ENCODE measurements at regions not wholly inside any gene's neighbourhood (a gene's known extent, or its start where the extent isn't known, plus 50 kb on each side); places are given as distances from the start of the nearest gene placed in this dataset.

- Histone ChIP-seq H3K4me1 (no peaks in the 10 kb centered on the region), H3K9me3 (no peaks in the 10 kb centered on the region), H3K27me3 (no peaks in the 10 kb centered on the region), H3K36me3 (no peaks in the 10 kb centered on the region), H3K4me3 (no peak overlapping the region), H3K27ac (no peak overlapping the region)
- no peak for DNase-seq
- TF ChIP-seq POLR2AphosphoS5 (IDR thresholded peaks at IDR 0.05) = no peak
- TF ChIP-seq CTCF (IDR thresholded peaks at IDR 0.05) = no peak
- no peak for TF ChIP-seq POLR2A (IDR thresholded peaks at IDR 0.05)
- TF ChIP-seq EP300 (IDR thresholded peaks at IDR 0.05) = no peak
- WGBS, 5 donors = 49 to 77% (median 72%) methylated on average over 4 of the region's 4 CpGs
- intact Hi-C loops (cut with DNase I; ENCODE audit: low total_unique reads) = no loop called here
Observed at GRCh38 chr6:22670605-22671004, 101.2 kb downstream of the HDGFL1 start.

- no peaks in the 10 kb centered on the region for H3K9me3 ChIP-seq
- TF ChIP-seq POLR2AphosphoS5 (IDR thresholded peaks at IDR 0.05) (no peak), POLR2A (IDR thresholded peaks at IDR 0.05) (no peak), EP300 (IDR thresholded peaks at IDR 0.05) (no peak), CTCF (IDR thresholded peaks at IDR 0.05) (no peak)
- H3K4me1 ChIP-seq = no peaks in the 10 kb centered on the region
- no peak overlapping the region for H3K4me3 ChIP-seq
- intact Hi-C loops (cut with DNase I; ENCODE audit: low total_unique reads) = no loop called here
- no peak for DNase-seq
- WGBS, 5 donors = 76 to 87% (median 82%) methylated on average over 3 of the region's 3 CpGs
- H3K27me3 ChIP-seq = no peaks in the 10 kb centered on the region
- H3K36me3 ChIP-seq = no peaks in the 10 kb centered on the region
- no peak overlapping the region for H3K27ac ChIP-seq
Observed at GRCh38 chr6:22673474-22673873, 104.1 kb downstream of the HDGFL1 start.

- H3K36me3 ChIP-seq = no peaks in the 10 kb centered on the region
- no peaks in the 10 kb centered on the region for H3K9me3 ChIP-seq
- no peak overlapping the region for H3K4me3 ChIP-seq
- no peak overlapping the region for H3K27ac ChIP-seq
- no peaks in the 10 kb centered on the region for H3K27me3 ChIP-seq
- WGBS, 5 donors = 90 to 96% (median 92%) methylated on average over 7 of the region's 7 CpGs
- no peaks in the 10 kb centered on the region for H3K4me1 ChIP-seq
- DNase-seq = no peak
- intact Hi-C loops (cut with DNase I; ENCODE audit: low total_unique reads) = no loop called here
- TF ChIP-seq POLR2AphosphoS5 (IDR thresholded peaks at IDR 0.05) (no peak), CTCF (IDR thresholded peaks at IDR 0.05) (no peak), EP300 (IDR thresholded peaks at IDR 0.05) (no peak), POLR2A (IDR thresholded peaks at IDR 0.05) (no peak)
Observed at GRCh38 chr6:22680950-22681349, 111.6 kb downstream of the HDGFL1 start.

- no peak overlapping the region for H3K4me3 ChIP-seq
- 54 to 77% (median 63%) methylated on average over 3 of the region's 3 CpGs for WGBS, 5 donors
- H3K27ac ChIP-seq = no peak overlapping the region
- H3K36me3 ChIP-seq = no peaks in the 10 kb centered on the region
- H3K27me3 ChIP-seq = no peaks in the 10 kb centered on the region
- H3K4me1 ChIP-seq = no peaks in the 10 kb centered on the region
- intact Hi-C loops (cut with DNase I; ENCODE audit: low total_unique reads) = no loop called here
- no peak for DNase-seq
- TF ChIP-seq CTCF (IDR thresholded peaks at IDR 0.05) = no peak
- no peak for TF ChIP-seq POLR2AphosphoS5 (IDR thresholded peaks at IDR 0.05)
- TF ChIP-seq POLR2A (IDR thresholded peaks at IDR 0.05) = no peak
- TF ChIP-seq EP300 (IDR thresholded peaks at IDR 0.05) = no peak
- H3K9me3 ChIP-seq = no peaks in the 10 kb centered on the region
Observed at GRCh38 chr6:22681761-22682160, 112.4 kb downstream of the HDGFL1 start.

Data from stomach (tissue), 8 donors.